ENCODE measurements at regions not wholly inside any gene's neighbourhood (a gene's known extent, or its start where the extent isn't known, plus 50 kb on each side); places are given as distances from the start of the nearest gene placed in this dataset.
"Not testable (repeated sequence)": the region's sequence is repeated elsewhere in the genome, so short reads cannot be mapped to it uniquely, and the experiment has no call there.

GRCh38 chr1:181185461-181185860 lies 97.0 kb downstream of the IER5 start (continued):
- TF ChIP-seq, protein P1, sequence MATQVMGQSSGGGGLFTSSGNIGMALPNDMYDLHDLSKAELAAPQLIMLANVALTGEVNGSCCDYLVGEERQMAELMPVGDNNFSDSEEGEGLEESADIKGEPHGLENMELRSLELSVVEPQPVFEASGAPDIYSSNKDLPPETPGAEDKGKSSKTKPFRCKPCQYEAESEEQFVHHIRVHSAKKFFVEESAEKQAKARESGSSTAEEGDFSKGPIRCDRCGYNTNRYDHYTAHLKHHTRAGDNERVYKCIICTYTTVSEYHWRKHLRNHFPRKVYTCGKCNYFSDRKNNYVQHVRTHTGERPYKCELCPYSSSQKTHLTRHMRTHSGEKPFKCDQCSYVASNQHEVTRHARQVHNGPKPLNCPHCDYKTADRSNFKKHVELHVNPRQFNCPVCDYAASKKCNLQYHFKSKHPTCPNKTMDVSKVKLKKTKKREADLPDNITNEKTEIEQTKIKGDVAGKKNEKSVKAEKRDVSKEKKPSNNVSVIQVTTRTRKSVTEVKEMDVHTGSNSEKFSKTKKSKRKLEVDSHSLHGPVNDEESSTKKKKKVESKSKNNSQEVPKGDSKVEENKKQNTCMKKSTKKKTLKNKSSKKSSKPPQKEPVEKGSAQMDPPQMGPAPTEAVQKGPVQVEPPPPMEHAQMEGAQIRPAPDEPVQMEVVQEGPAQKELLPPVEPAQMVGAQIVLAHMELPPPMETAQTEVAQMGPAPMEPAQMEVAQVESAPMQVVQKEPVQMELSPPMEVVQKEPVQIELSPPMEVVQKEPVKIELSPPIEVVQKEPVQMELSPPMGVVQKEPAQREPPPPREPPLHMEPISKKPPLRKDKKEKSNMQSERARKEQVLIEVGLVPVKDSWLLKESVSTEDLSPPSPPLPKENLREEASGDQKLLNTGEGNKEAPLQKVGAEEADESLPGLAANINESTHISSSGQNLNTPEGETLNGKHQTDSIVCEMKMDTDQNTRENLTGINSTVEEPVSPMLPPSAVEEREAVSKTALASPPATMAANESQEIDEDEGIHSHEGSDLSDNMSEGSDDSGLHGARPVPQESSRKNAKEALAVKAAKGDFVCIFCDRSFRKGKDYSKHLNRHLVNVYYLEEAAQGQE (tag by site-specific recombination; IDR thresholded peaks at IDR 0.05), result no peak
- TF ChIP-seq ZBTB44 (tag by site-specific recombination; IDR thresholded peaks at IDR 0.05) (no peak), ZNF768 (tag by site-specific recombination; IDR thresholded peaks at IDR 0.05) (no peak), ZNF558 (tag by site-specific recombination; IDR thresholded peaks at IDR 0.05) (no peak)

DNA sequence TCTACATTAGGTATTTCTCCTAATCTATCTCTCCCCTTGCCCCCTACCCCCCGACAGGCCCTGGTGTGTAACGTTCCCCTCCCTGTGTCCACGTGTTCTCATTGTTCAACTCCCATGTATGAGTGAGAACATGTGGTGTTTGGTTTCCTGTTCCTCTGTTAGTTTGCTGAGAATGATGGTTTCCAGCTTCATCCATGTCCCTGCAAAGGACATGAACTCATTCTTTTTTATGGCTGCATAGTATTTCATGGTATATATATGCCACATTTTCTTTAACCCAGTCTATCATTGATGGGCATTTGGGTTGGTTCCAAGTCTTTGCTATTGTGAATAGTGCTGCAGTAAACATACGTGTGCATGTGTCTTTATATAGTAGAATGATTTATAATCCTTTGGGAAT lies 97.6 kb downstream of the IER5 start:
- H3K4me3 ChIP-seq (ENCODE audit: low read depth, low read length); H3K4me1 ChIP-seq (ENCODE audit: control insufficient read depth, insufficient read depth, low read length); POLR2A ChIA-PET; H3K27ac ChIP-seq (ENCODE audit: extremely low read depth, low read depth, low read length); H3K9me3 ChIP-seq (ENCODE audit: control insufficient read depth, insufficient read depth, low read depth, low read length); H3K36me3 ChIP-seq (ENCODE audit: control insufficient read depth in 2 of 2, insufficient read depth in 1 of 2, low read length in 2 of 2): not testable (repeated sequence)
- peak; percentile 69; the same call in 1 of the 2 replicates for TF ChIP-seq ZNF146 (tag by site-specific recombination; IDR thresholded peaks at IDR 0.05)
- CTCF ChIA-PET, result interaction anchor here (1.5 kb wide), 1 partner anchor 239 kb away, joined by 10 read pairs; no protein-coding TSS in a partner anchor

GRCh38 chr1:181187337-181188126 lies 99.0 kb downstream of the IER5 start:
- no peaks in the 10 kb centered on the region for H3K36me3 ChIP-seq (ENCODE audit: control insufficient read depth in 2 of 2, insufficient read depth in 1 of 2, low read length in 2 of 2)
- H3K9me3 ChIP-seq (ENCODE audit: control insufficient read depth, insufficient read depth, low read depth, low read length), result no peaks in the 10 kb centered on the region
- POLR2A ChIA-PET, result no interaction called here
- H3K4me1 ChIP-seq (ENCODE audit: control insufficient read depth, insufficient read depth, low read length), result no peaks in the 10 kb centered on the region
- CTCF ChIA-PET, result interaction anchor here (0.6 to 1.5 kb wide), 6 partner anchors 96 to 631 kb away, joined by 3 to 10 read pairs (median 4); no protein-coding TSS in a partner anchor
- no peak for TF ChIP-seq ZNF624 (tag by site-specific recombination; IDR thresholded peaks at IDR 0.05)
- no peak for TF ChIP-seq ZNF585B (tag by site-specific recombination; IDR thresholded peaks at IDR 0.05)
- TF ChIP-seq SCRT2 (tag by site-specific recombination; IDR thresholded peaks at IDR 0.05), result peak; percentile 64; the same call in 1 of the 2 replicates
- no peak overlapping the region for H3K27ac ChIP-seq (ENCODE audit: extremely low read depth, low read depth, low read length)
- no peak overlapping the region for H3K4me3 ChIP-seq (ENCODE audit: low read depth, low read length)

DNA sequence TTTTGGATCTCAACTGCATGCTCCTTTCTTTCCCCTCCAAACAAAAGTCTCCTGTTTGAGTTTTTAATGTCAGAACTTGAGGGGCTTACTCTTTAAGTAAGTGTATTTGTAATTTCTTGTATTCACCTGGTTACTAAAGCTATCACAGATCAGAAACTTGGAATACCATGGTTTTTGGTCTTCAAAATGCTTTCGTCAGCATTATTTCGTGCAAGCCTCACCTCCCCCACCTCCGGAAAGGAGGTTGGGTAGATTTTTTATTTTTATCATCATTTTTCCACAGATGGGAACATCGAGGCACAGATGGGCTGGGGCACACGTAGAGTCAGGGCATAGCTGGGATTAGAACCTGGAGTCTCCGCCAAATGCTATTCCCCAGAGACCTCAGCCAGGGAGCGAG lies 100.7 kb downstream of the IER5 start:
- no peaks in the 10 kb centered on the region for H3K36me3 ChIP-seq (ENCODE audit: control insufficient read depth in 2 of 2, insufficient read depth in 1 of 2, low read length in 2 of 2)
- ChIA-PET POLR2A (interaction anchor here (0.6 kb wide), 1 partner anchor 294 kb away, joined by 6 read pairs; the partner anchor contains the start of gene CACNA1E), CTCF (interaction anchor here (0.6 to 3.6 kb wide), 20 partner anchors 9 to 748 kb away, joined by 3 to 33 read pairs (median 4); no protein-coding TSS in a partner anchor)
- no peak overlapping the region for H3K27ac ChIP-seq (ENCODE audit: extremely low read depth, low read depth, low read length)
- H3K9me3 ChIP-seq (ENCODE audit: control insufficient read depth, insufficient read depth, low read depth, low read length), result no peaks in the 10 kb centered on the region
- no peak overlapping the region for H3K4me3 ChIP-seq (ENCODE audit: low read depth, low read length)
- H3K4me1 ChIP-seq (ENCODE audit: control insufficient read depth, insufficient read depth, low read length), result no peaks in the 10 kb centered on the region
- no peak for TF ChIP-seq ZNF558 (tag by site-specific recombination; IDR thresholded peaks at IDR 0.05)
- no peak for TF ChIP-seq ZNF596 (tag by site-specific recombination; IDR thresholded peaks at IDR 0.05)
- TF ChIP-seq ZNF16 (tag by site-specific recombination; IDR thresholded peaks at IDR 0.05; ENCODE audit: low read depth), result no peak
- no peak for TF ChIP-seq KLF16 (tag by site-specific recombination; IDR thresholded peaks at IDR 0.05)
- TF ChIP-seq, protein P2, sequence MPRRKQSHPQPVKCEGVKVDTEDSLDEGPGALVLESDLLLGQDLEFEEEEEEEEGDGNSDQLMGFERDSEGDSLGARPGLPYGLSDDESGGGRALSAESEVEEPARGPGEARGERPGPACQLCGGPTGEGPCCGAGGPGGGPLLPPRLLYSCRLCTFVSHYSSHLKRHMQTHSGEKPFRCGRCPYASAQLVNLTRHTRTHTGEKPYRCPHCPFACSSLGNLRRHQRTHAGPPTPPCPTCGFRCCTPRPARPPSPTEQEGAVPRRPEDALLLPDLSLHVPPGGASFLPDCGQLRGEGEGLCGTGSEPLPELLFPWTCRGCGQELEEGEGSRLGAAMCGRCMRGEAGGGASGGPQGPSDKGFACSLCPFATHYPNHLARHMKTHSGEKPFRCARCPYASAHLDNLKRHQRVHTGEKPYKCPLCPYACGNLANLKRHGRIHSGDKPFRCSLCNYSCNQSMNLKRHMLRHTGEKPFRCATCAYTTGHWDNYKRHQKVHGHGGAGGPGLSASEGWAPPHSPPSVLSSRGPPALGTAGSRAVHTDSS (tag by site-specific recombination; IDR thresholded peaks at IDR 0.05), result no peak
- no peak for TF ChIP-seq EGR2 (tag by site-specific recombination; IDR thresholded peaks at IDR 0.05; ENCODE audit: low read depth)
- no peak for TF ChIP-seq GLIS2 (tag by site-specific recombination; IDR thresholded peaks at IDR 0.05)
- no peak for TF ChIP-seq ZNF169 (tag by site-specific recombination; IDR thresholded peaks at IDR 0.05)
- TF ChIP-seq, protein P3, sequence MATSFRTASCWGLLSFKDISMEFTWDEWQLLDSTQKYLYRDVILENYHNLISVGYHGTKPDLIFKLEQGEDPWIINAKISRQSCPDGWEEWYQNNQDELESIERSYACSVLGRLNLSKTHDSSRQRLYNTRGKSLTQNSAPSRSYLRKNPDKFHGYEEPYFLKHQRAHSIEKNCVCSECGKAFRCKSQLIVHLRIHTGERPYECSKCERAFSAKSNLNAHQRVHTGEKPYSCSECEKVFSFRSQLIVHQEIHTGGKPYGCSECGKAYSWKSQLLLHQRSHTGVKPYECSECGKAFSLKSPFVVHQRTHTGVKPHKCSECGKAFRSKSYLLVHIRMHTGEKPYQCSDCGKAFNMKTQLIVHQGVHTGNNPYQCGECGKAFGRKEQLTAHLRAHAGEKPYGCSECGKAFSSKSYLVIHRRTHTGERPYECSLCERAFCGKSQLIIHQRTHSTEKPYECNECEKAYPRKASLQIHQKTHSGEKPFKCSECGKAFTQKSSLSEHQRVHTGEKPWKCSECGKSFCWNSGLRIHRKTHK (tag by site-specific recombination; IDR thresholded peaks at IDR 0.05), result no peak
- no peak for TF ChIP-seq ZNF664 (tag by site-specific recombination; IDR thresholded peaks at IDR 0.05)
- no peak for TF ChIP-seq ZFHX2 (tag by site-specific recombination; conservative IDR thresholded peaks at IDR 0.05)
- TF ChIP-seq ZNF624 (tag by site-specific recombination; IDR thresholded peaks at IDR 0.05), result no peak
- no peak for TF ChIP-seq ZNF23 (tag by site-specific recombination; IDR thresholded peaks at IDR 0.05; ENCODE audit: borderline replicate concordance)
- no peak for TF ChIP-seq ZNF561 (tag by site-specific recombination; IDR thresholded peaks at IDR 0.05; ENCODE audit: borderline replicate concordance)
- TF ChIP-seq ZNF214 (tag by site-specific recombination; IDR thresholded peaks at IDR 0.05; ENCODE audit: borderline replicate concordance), result no peak
